RKO (cell line): ENCODE measurements at regions not wholly inside any gene's neighbourhood (a gene's known extent, or its start where the extent isn't known, plus 50 kb on each side); places are given as distances from the start of the nearest gene placed in this dataset.

Experiments used
- DNase-seq: peaks from one replicate; pipeline ENCODE4 v3.0.0-alpha.2; 2016; ENCODE audit warnings: low spot score

- DNase-seq: no peak
Measured at GRCh38 chr7:128145191-128145590, 95.9 kb upstream of the LEP start.

GRCh38 chr7:128146052-128146451 is 95.0 kb upstream of the LEP start:
- no peak for DNase-seq

GRCh38 chr7:128148676-128149075 is 92.4 kb upstream of the LEP start:
- DNase-seq: no peak

- no peak for DNase-seq
Measured at GRCh38 chr7:128150223-128150865, 90.7 kb upstream of the LEP start.

GRCh38 chr7:128151635-128152034 is 89.4 kb upstream of the LEP start:
- no peak for DNase-seq

- DNase-seq: no peak
Measured at GRCh38 chr7:128152721-128153120, 88.4 kb upstream of the LEP start.

- DNase-seq: no peak
Measured at GRCh38 chr7:128153436-128153835, 87.6 kb upstream of the LEP start.

GRCh38 chr7:128154504-128154903 is 86.6 kb upstream of the LEP start:
- DNase-seq: no peak

- DNase-seq: peak; percentile 37
Measured at GRCh38 chr7:128155100-128155740, 85.9 kb upstream of the LEP start.

GRCh38 chr7:128157906-128158305 is 83.2 kb upstream of the LEP start:
- no peak for DNase-seq

- DNase-seq: no peak
Measured at GRCh38 chr7:128158370-128158769, 82.7 kb upstream of the LEP start.

- DNase-seq: no peak
Measured at GRCh38 chr7:128160296-128160695, 80.8 kb upstream of the LEP start.

- no peak for DNase-seq
Measured at GRCh38 chr7:128161466-128162125, 79.5 kb upstream of the LEP start.

GRCh38 chr7:128162666-128163065 is 78.4 kb upstream of the LEP start:
- no peak for DNase-seq

GRCh38 chr7:128163473-128163872 is 77.6 kb upstream of the LEP start:
- DNase-seq: no peak

- DNase-seq: peak; percentile 73
Measured at GRCh38 chr7:128164061-128164954, 76.8 kb upstream of the LEP start.

- DNase-seq: no peak
Measured at GRCh38 chr7:128164955-128165670, 76.0 kb upstream of the LEP start.

- DNase-seq: no peak
Measured at GRCh38 chr7:128165927-128166420, 75.1 kb upstream of the LEP start.

GRCh38 chr7:128166603-128167041 is 74.5 kb upstream of the LEP start:
- DNase-seq: no peak

GRCh38 chr7:128167042-128167701 is 73.9 kb upstream of the LEP start:
- DNase-seq: no peak
